IMR-90 (cell line): ENCODE measurements at regions not wholly inside any gene's neighbourhood (a gene's known extent, or its start where the extent isn't known, plus 50 kb on each side); places are given as distances from the start of the nearest gene placed in this dataset.

Experiments
- ATAC-seq: fragments of 200-7000 bp; cut with Tn5 transposase; 2 replicates; pipeline ENCODE4 v1.9.1; 2020; ENCODE audit warnings: low read depth, mild to moderate bottlenecking, moderate library complexity
- BruUV-seq: library from RNA; stranded (reverse); fragments of 400-500 nt; replicated peaks from 2 replicates; lab custom pipeline; 2021; lab: Mats Ljungman, UMichigan
- CTCF ChIA-PET: fragments of 300-600 bp; formaldehyde crosslinking; extraction: SDS; loops from one replicate; lab custom pipeline; 2021; ENCODE audit warnings: antibody characterized with exemption; lab: Yijun Ruan, JAX
- POLR2A ChIA-PET: fragments of 300-600 bp; sonication (Branson Sonifier 250); formaldehyde crosslinking; loops from one replicate; lab custom pipeline; 2022; ENCODE audit warnings: antibody characterized with exemption; ENCODE audit not compliant: unreplicated experiment; lab: Charles Lee
- DNase-seq: peaks from one replicate; pipeline ENCODE4 v3.0.0; 2013
- H2AFZ ChIP-seq: replicated peaks from 2 replicates; pipeline ENCODE3; 2013; ENCODE audit warnings: low read length, mild to moderate bottlenecking; ENCODE audit not compliant: poor library complexity
- H2AK5ac ChIP-seq: 2 replicates; pipeline ENCODE4 v1.6.1; 2013; ENCODE audit warnings: low read depth, low read length, inconsistent platforms
- H2AK9ac ChIP-seq: replicated peaks from 2 replicates; pipeline ENCODE3; 2013; ENCODE audit warnings: mild to moderate bottlenecking, low read depth, low read length, moderate library complexity; ENCODE audit not compliant: poor library complexity
- H2BK120ac ChIP-seq: 2 replicates; pipeline ENCODE4 v1.6.1; 2013; ENCODE audit warnings: low read depth, low read length, inconsistent platforms
- H2BK15ac ChIP-seq: 3 replicates; pipeline ENCODE4 v1.6.1; 2013; ENCODE audit warnings: low read depth, low read length, inconsistent platforms
- H2BK20ac ChIP-seq: 2 replicates; pipeline ENCODE4 v1.6.1; 2013; ENCODE audit warnings: low read depth, mild to moderate bottlenecking, inconsistent platforms, low read length, moderate library complexity
- H2BK5ac ChIP-seq: 2 replicates; pipeline ENCODE4 v1.6.1; 2013; ENCODE audit warnings: mild to moderate bottlenecking, low read depth, low read length, inconsistent platforms; ENCODE audit not compliant: poor library complexity, severe bottlenecking
- H3K14ac ChIP-seq: replicated peaks from 2 replicates; pipeline ENCODE4 v1.6.1; 2013; ENCODE audit warnings: low read depth, low read length, inconsistent platforms
- H3K18ac ChIP-seq: 2 replicates; pipeline ENCODE4 v1.6.1; 2013; ENCODE audit warnings: low read depth, low read length, control low read depth
- H3K23ac ChIP-seq: 2 replicates; pipeline ENCODE4 v1.6.1; 2013; ENCODE audit warnings: low read depth, low read length, inconsistent platforms
- H3K27ac ChIP-seq: 2 replicates; pipeline ENCODE4 v1.5.1; 2013; ENCODE audit warnings: mild to moderate bottlenecking, control low read depth, low read length; ENCODE audit not compliant: insufficient read depth
- H3K27me3 ChIP-seq: 2 replicates; pipeline ENCODE4 v1.6.1; 2013; ENCODE audit warnings: low read length; ENCODE audit not compliant: control insufficient read depth, insufficient read depth
- H3K36me3 ChIP-seq: 2 replicates; pipeline ENCODE4 v1.6.1; 2013; ENCODE audit warnings: low read length, mixed read lengths; ENCODE audit not compliant: control insufficient read depth, insufficient read depth
- H3K4ac ChIP-seq: 2 replicates; pipeline ENCODE4 v1.6.1; 2013; ENCODE audit warnings: low read depth, low read length, inconsistent platforms
- H3K4me1 ChIP-seq: 2 replicates; pipeline ENCODE4 v1.6.1; 2013; ENCODE audit warnings: low read length, mixed read lengths; ENCODE audit not compliant: control insufficient read depth, insufficient read depth
- H3K4me2 ChIP-seq: 2 replicates; pipeline ENCODE4 v1.6.1; 2013; ENCODE audit warnings: low read depth, mild to moderate bottlenecking, control low read depth, low read length, moderate library complexity
- H3K4me3 ChIP-seq: 2 replicates; pipeline ENCODE4 v1.5.1; 2013; ENCODE audit warnings: low read depth, mild to moderate bottlenecking, control low read depth, low read length, moderate library complexity; ENCODE audit not compliant: insufficient read depth
- H3K56ac ChIP-seq: 2 replicates; pipeline ENCODE4 v1.6.1; 2013; ENCODE audit warnings: low read length, inconsistent platforms; ENCODE audit not compliant: insufficient read depth; ENCODE audit errors: extremely low read depth
- H3K79me1 ChIP-seq, 2 experiments: 2 replicates each; pipeline ENCODE4 v1.6.1; 2013; ENCODE audit warnings: low read length in 2 of 2, inconsistent platforms in 1 of 2, low read depth in 1 of 2
- H3K9ac ChIP-seq: 2 replicates; pipeline ENCODE4 v1.6.1; 2013; ENCODE audit warnings: low read depth, low read length, control low read depth
- H3K9me1 ChIP-seq: 2 replicates; pipeline ENCODE4 v1.6.1; 2013; ENCODE audit warnings: low read length, inconsistent platforms; ENCODE audit not compliant: insufficient read depth
- H3K9me3 ChIP-seq: 2 replicates; pipeline ENCODE4 v1.6.1; 2013; ENCODE audit warnings: low read length; ENCODE audit not compliant: control insufficient read depth, insufficient read depth
- H4K20me1 ChIP-seq: 2 replicates; pipeline ENCODE4 v1.6.1; 2013; ENCODE audit warnings: low read length, inconsistent platforms; ENCODE audit not compliant: insufficient read depth
- H4K5ac ChIP-seq: 2 replicates; pipeline ENCODE4 v1.6.1; 2013; ENCODE audit warnings: mild to moderate bottlenecking, low read depth, low read length, control low read depth
- H4K8ac ChIP-seq, 2 experiments: 2 replicates each; pipeline ENCODE4 v1.6.1; 2013; ENCODE audit warnings: low read depth in 2 of 2, low read length in 2 of 2, control low read depth in 1 of 2, inconsistent platforms in 1 of 2
- H4K91ac ChIP-seq: 2 replicates; pipeline ENCODE4 v1.6.1; 2013; ENCODE audit warnings: low read depth, low read length, inconsistent platforms; ENCODE audit not compliant: insufficient read depth
- CHD1 ChIP-seq: IDR thresholded peaks from 2 replicates; pipeline ENCODE4 v1.6.1; 2012; ENCODE audit warnings: low read depth, low read length, improper control_type of control experiment
- CTCF ChIP-seq: conservative IDR thresholded peaks from 2 replicates; pipeline ENCODE4 v1.5.1; 2012; ENCODE audit warnings: mild to moderate bottlenecking, low read depth, low read length, improper control_type of control experiment
- RCOR1 ChIP-seq: IDR thresholded peaks from 2 replicates; pipeline ENCODE4 v1.6.1; 2012; ENCODE audit warnings: mild to moderate bottlenecking, low read length, improper control_type of control experiment; ENCODE audit not compliant: insufficient replicate concordance
- WGBS, 2 experiments: methylation state at CpG; one replicate each; pipeline versions ENCODE4 v1.1.5 to v1.1.7; 2013; ENCODE audit warnings: missing lambda C conversion rate in 2 of 2; ENCODE audit not compliant: insufficient read length in 1 of 2; ENCODE audit errors: extremely low coverage in 2 of 2; 5-methylcytosine and 5-hydroxymethylcytosine counted together
- dilution Hi-C: fragments of 300-500 bp; cut with HindIII; formaldehyde crosslinking; loops from one replicate; pipeline ENCODE4 v1.14.3; 2018; ENCODE audit warnings: low sequenced_read_pairs; ENCODE audit not compliant: unreplicated experiment
- in situ Hi-C: fragments of 300-500 bp; cut with MboI; formaldehyde crosslinking; loops from 3 replicates; pipeline ENCODE4 v1.14.3; 2019; ENCODE audit warnings: low sequenced_read_pairs, inconsistent platforms, mixed read lengths
- intact Hi-C: fragments of 100-400 bp; cut with micrococcal nuclease; formaldehyde crosslinking; loops from 2 replicates; pipeline ENCODE4 v1.10.0; 2022

GRCh38 chr2:176675271-176675949, 406.2 kb downstream of the MTX2 start:
- Histone ChIP-seq H4K20me1 (no peaks in the 10 kb centered on the region), H3K18ac (no peak overlapping the region), H4K8ac (no peak overlapping the region), H3K23ac (no peak overlapping the region), H3K27ac (no peak overlapping the region), H2BK120ac (no peak overlapping the region), H3K4me1 (no peaks in the 10 kb centered on the region), H2BK20ac (no peak overlapping the region), H2AFZ (no peak overlapping the region), H2BK15ac (no peak overlapping the region), H3K4me3 (no peak overlapping the region), H3K9me3 (no peaks in the 10 kb centered on the region), H3K4me2 (no peak overlapping the region), H4K91ac (no peak overlapping the region), H3K9ac (no peak overlapping the region), H2AK5ac (no peak overlapping the region), H3K14ac (no peak overlapping the region), H3K27me3 (no peaks in the 10 kb centered on the region; the same call in 1 of the 2 replicates), H3K56ac (no peak overlapping the region), H2AK9ac (no peak overlapping the region), H3K4ac (no peak overlapping the region), H4K5ac (no peak overlapping the region), H3K79me1 (no peaks in the 10 kb centered on the region), H3K36me3 (no peaks in the 10 kb centered on the region), H3K9me1 (no peaks in the 10 kb centered on the region), H2BK5ac (no peak overlapping the region)
- in situ Hi-C loops, result no loop called here
- dilution Hi-C loops, result no loop called here
- intact Hi-C loops, result no loop called here
- BruUV-seq, result no TSS peak
- TF ChIP-seq RCOR1 (no peak), CHD1 (no peak), CTCF (no peak)
- ChIA-PET POLR2A (no interaction called here), CTCF (interaction anchor here (0.6 to 1.3 kb wide), 2 partner anchors 24 to 45 kb away, joined by 3 read pairs; no protein-coding TSS in a partner anchor)
- DNase-seq, result no peak
- no CpG with 5 or more reads among the region's 6 CpGs for WGBS, 2 experiments
- ATAC-seq, result no peak
